ENCODE measurements at regions not wholly inside any gene's neighbourhood (a gene's known extent, or its start where the extent isn't known, plus 50 kb on each side); places are given as distances from the start of the nearest gene placed in this dataset.
A peak's percentile ranks its signal among the peaks of the same experiment; 100 is the strongest.

DNA sequence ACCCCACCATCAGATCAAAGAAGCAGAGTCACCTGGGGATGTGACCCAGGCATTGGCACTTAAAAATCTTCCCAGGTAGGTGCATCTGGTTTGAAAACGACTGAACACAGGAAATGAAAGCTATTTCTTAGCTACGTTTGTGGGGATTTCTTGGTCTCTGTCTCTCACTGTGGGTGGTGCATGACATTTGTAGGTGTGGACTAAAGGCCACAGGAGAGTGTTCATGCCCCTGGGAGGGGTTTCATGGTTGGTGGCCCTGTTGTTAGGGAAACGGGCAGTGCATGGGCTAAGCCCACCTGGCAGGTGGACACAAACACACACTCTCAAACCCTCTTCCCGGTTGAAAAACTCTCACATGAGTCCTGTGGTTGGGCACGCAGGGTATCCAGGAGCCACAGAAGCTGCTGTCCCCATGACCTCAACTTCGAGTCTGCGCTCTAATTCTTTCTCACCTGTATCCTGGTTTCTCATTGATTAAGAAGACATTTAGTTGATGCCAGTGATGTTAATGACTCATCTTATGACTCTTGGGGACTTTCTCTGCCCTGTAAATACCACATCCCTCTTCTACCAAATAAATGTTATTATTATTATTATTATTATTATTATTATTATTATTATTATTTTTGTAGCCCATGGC lies 119.4 kb downstream of the MRPS6 start:
- DNase-seq: no peak

DNA sequence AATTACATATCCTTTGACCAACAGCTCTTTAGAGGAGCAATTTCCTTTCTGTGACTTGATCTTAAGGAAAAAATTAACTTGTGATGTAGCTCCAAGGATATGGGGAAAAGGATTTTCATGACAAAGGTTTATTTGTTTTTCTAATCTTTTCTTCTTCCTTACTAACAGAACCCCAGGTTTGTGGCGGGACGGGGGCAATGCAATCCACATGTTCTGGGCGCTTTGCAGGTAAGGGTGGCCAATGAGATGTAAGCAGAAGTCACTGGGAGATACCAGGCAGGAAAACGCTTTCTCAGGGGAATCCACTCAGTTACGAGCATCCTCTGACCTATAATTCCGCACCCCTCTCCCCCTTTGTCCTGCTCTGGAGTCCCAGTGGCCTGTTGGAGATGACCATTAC lies 122.0 kb downstream of the MRPS6 start:
- no peak for DNase-seq

DNA sequence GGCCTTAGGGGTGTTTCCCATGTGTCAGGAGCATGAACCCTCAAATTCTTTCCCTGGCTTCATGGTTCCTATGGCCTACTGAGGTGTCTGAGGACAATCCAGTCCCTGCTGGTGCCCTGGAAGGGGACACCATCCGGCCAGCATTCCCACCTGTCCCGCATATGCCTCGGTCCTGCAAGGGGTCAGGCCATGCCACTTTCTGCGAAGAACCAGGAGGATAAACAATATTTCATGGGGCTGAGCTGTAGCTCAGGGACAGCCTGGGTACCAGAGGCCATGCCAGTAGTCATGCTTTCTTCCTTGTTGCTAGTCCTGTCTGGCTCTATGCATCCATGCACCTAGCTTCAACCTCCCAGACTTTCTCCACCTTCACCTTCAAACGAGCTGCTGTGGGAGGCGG lies 123.6 kb downstream of the MRPS6 start:
- no peak for DNase-seq

DNA sequence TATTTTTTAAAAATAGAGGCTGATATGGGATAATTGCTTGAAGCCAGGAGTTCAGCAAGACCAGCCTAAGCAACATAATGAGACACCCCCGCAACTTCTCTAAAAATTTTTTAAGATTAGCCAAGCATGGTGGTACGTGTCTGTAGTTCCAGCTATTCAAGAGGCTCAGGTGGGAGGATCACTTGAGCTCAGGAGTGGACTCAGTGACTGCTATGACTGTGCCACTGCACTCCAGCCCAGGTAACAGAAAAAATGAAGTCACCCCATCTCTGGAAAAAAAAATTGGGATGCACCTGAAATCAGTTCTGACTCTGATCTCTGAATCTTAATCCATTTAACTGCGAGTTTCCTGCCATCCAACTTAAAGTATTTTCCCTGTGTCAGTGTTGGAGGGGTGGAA lies 124.2 kb downstream of the MRPS6 start:
- no peak for DNase-seq

DNA sequence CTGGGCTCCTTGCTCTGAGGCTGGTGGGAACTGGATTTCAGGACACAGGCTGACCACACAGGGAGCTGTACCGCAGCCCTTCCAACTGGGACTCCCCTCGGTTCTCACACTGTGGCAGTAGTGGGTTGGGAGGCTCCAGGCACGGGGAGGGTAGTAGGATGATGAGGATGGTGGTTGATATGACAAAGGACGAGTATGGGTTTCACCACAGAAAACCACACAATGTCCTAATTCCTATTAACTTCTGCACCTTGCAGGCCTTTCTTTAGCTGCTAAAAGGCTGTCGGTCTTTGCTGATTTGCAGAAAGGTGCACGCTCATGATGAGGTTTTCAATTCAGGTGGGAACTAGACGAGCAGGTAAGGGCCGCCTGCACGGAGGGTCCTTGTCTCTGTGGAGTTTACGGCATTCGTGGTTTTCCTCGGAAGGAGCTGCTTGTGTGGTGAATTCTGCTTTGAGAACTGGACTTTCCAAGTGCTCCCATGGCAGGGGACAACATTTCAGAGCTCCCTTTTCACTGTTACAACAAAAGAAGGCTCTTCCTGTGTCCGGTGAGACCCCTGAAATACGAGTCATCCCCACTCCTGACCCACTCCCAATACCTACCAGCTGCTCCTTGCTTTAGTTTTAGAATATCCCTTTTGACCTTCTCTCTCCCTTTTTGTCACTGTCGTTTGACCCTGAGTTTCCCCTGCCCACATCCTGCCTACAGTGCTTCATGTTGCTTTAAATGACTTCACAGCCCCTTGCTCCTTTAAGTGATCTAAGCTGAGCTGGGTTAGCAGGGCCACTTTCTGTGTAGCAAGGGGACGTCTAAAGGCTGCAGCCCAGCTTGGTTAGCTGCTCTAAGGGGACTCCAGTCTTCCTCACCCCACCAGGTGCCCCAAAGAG lies 125.1 kb downstream of the MRPS6 start:
- peak; percentile 12 for DNase-seq

DNA sequence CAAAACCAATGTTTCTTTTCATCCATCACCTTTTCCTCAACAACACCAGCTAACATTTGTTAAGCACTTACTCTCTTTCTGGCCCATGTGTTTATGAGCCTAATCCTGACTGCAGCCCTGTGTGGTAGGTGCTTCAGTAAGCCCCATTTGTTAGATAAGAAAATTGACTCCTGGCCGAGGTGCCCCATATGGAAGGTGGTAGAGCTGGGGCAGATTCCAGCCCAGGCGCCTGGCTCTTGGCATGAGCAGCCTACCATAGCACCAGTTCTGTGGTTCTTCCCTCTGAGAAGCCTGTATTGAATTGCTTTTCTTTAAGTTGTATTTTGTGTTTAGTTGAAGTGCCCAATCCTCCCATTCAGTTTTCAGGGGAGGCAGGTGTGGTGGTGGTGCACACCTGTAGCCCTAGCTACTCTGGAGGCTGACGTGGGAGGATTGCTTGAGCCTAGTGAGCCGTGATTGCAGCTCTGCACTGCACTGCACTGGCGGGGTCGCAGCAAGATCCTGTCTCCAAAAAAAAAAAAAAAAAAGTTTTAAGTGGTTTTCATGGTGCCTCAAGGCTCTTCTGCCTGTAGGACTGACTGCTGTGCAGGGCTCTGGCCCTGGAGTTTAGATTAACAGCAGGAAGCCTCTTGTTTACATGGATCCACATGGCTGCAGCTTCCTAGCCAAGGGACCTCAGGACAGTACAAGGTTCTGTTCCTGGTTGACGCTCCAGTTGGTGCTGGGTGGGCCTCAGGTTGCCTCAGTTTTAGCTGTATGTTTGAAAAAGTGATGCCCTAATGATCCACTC lies 125.9 kb downstream of the MRPS6 start:
- DNase-seq: no peak

DNA sequence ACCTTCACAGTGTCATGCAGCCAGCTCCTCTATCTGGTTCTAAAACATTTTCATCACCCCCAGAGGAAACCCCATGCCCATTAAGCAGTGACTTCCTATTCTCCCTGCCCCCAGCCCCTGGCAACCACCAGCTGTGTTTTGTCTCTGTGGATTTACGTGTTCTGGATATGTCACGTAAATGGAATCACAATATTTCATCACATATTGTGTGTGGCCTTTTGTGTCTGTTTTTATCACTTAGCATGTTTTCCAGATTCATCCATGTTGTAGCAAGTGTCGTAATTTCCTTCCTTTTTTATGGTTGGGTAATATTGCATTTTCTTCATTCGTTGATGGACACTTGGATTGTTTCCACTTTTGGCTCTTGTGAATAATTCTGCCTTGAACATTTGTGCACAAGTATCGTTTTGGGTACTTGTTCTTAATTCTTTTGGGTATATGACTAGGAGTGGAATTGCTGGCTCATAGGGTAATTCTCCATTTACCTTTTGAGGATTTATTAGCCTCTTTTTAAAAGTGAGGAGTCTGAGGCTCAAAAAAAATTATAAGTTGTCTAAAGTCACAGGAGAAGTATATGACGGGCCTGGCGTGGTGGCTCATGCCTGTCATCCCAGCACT lies 127.0 kb downstream of the MRPS6 start:
- no peak for DNase-seq

DNA sequence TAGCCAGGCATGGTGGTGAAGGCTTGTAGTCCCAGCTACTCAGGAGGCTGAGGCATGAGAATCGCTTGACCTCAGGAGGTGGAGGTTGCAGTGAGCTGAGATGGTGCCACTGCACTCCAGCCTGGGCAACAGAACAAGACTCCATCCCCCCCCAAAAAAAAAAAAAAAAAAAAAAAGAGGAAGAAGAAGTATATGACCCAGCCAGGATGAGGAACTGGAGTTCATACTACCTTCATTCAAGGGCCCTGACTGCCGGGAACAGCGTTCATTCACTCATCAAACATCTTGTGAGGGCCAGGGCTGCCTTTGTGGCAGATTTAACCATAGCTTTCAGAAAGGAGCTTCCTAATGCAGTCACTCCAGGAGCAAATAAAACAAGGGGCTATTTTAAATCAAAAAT lies 127.6 kb downstream of the MRPS6 start:
- no peak for DNase-seq

DNA sequence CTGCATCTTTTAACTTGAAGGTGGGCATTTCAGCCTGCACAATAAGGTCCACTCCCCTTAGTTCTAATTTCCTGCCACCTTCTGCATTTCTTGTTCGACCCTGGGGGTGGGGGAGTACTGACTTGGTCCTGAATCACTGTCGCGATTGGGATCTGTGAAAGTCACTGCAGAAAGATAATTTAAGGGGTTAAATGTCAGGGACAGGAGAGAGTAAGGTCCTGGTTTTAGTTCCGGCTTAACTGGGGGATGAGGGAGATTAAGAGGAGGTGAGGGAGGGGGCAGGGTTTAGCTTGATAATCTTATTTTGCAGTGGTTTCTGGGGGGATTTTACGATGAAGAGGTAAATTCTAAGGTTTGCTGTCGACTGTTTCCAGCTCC lies 128.1 kb downstream of the MRPS6 start:
- no peak for DNase-seq

DNA sequence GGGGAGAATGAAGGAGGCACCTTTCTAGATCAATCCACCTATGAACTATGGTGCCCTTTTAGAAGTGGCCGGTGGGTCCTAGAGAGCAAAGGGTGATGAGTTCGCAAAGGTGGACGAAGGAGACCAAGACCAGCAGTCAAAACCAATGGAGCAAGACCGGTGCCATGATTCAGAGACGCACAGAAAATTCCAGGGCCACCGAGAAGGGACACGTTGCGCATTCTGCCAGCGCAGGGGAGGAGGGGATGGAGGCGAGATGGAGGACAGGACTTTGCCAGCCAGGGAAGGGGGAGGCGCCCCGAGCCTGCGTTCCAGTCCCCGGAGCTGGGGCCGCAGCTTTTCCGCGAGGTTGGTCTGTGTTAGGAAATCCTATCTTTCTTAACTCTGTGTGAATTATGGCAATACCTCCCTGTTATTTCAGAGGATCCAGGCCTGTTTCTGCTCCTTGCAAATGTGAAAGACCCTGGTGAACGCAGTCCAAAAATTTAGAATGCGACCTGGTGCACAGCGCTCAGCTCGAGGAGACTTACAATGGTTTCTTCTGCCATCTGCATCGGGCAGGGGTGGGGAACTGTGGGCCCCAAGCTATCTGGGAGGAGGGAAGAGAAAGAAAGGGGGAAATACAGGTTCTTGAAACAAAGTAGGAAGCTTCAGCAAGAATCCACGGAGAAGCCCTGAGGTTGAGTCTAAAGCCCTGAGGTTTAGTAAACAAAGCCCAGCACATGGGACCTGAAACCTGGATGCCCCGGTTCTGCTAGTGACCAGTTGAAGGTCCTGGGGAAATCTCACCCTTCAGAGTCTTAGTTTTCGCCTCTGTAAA lies 129.4 kb downstream of the MRPS6 start:
- DNase-seq: no peak

DNA sequence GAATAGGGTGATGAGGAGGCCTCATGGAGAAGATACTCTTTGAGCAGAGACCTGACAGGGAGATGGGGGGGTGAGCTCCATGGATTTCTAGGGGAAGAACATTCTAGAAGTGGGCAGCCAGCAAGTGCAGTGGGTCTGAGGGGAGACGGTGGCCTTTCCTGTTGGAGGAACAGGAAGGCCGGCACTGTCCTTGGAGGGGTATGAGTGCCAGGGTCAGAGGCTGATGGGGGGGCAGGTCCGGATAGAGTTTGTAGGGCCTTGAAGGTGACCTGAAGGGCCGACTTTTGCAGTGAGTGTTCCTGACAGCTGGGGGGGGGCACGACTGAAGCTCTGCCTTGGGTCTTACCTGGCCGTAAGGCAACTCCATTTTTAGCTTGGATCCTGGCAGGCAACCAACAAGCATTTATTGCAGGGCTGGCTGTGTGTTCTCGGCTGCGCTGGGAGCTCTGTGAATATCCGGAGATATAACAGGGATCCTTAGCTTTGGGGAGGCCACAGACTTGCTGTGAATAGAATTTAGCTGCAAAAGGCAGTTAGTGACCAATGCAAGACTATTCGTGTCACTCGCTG lies 130.6 kb downstream of the MRPS6 start:
- DNase-seq: no peak

DNA sequence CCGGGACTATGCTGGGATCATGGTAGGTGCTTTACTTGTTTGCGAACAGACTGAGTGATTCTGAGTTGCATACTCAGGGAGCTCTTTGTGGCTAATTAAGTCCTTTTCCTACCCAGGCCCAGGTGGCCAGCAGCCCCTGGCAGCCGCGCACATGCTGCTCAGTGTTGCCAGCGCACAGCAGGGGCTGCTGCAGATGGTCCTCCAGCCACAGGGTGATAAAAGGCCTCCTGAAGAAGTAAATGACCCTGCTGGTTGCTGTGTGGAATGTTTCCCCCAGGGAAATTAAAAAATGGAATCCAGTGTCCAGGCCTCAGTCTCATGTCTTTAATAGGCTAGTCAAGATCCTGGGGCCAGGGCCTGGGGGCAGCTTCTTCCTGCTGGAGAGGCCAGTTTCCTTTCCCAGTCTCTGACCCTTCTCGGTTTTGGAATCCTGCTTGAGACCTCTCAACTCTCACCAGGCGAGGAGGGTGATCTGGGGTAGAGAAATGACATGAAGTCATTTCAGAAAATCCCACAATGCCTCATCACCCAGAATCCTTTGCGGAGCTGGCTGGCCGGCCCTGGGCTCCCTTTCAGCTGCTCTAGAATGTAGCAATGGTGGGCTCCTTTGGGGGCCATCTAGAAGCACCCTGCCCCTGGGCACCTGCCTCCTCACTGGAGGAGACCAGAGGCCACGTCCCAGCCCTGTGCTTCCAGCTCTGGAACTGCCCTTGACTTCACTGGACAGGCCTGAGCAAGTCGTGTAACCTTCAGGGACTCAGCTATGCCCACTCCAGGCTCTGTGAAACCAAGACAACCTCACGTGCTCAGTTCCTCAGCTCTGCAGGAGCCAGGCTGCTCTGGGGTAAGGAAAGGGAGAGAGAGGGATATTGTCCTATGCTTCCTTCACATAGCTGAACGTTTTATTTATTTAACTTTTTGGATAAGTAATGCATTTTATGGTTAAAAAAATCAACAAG lies 131.4 kb downstream of the MRPS6 start:
- no peak for DNase-seq

DNA sequence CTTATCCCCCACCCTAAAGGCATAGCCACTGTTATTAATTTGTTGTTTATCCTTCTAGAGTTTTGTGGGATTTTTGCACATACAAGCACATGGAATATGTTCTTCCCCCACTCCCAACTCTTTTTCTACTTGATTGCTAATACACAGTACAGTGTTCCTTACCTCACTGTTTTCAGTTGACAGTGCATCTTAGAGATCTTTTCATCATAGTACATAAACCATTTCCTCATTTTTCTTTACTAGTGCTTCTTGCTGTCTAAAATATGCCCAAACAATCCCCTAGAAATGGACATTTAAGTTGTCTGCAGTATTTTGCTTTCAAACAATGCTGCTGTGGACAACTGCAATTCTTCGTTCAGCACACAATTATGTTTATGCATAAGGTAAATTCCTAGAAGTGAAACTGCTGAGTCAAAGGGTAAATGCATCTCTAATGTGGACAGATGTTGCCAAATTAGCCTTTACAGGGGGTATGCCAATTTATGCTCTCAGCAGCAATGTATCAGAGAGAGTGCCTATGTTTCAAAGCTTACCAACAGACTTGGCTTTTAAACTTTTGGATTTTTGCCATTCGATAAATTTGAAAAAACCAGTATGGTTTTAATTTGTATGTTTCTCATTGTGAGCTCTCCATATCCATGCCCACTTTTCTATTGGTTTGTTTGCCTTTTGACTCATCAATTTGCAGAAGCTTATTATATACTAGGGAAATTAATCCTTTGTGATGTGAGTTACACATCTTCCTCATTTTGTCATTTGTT lies 132.6 kb downstream of the MRPS6 start:
- no peak for DNase-seq

DNA sequence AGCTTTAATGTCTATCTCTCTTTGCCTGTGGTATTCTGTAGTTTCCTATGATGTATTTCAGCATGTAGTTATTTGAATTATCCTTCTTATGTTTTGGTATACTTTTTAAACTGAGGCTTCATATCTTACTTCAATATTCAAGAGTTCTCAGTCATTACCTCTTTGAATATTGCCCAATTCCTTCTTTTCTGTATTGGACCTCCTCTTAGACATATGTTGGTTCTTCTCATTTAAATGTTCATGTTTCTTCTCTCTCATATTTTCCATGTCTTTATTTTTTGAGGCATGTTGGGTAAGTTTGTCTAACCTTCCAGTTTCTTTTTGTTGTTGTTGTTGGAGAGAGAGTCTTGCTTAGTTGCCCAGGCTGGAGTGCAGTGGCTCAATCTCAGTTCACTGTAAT lies 140.6 kb downstream of the MRPS6 start:
- DNase-seq: no peak

DNA sequence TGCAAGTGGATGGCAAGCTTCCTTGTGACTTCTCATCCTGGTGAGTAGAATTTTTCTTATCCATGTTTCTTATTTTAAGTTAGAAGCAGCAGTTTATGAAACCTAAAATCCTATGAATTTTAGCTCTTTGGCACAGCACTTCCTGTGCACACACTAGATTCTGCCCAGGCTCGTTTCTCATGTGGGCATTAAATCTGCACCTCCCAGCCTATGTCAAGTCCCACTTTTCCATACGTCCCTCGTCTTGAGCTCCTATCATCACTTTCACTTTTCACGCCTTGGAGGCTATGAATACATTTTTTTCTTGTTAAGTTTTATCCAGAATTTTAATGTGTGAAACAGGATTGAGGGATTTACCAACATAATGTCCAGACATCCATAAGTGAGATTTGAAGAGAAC lies 142.1 kb downstream of the MRPS6 start:
- no peak for DNase-seq

DNA sequence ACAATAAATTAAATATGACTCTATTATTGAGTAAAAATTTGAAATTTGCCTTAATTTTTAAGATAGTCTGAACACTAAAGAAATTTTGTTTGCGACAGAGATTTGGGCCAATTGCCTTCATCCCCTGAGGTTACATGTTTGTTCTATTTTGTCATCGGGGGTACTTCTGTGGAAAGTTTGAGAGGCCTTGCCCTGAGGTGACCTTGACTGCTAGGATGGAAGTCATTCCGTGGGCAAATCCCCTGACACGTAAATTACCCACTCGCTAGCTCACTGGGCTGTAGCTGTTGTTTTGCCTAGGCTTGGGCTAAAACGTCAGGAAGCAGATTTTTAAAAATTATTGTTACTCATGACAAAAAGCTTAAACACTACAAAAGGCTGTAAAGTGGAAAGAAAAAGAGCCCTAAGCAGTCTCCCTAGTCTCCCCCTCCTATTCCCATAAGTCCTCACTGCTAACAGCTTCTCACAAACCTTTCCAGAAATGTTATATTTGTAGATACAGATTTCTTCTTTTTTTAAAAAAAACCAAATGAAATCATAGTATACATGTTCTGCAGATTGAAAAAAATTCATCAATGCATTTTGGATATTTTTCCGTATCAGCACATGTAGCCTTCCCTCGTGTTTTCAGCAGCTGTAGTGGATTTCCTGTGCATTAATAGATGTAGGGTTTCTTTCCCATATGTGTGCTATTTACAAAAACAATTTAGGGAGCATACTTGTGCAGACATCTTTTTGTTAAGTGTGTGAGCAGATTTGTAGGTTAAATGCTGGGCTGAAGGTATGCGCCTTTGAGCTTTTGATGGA lies 142.7 kb downstream of the MRPS6 start:
- no peak for DNase-seq

DNA sequence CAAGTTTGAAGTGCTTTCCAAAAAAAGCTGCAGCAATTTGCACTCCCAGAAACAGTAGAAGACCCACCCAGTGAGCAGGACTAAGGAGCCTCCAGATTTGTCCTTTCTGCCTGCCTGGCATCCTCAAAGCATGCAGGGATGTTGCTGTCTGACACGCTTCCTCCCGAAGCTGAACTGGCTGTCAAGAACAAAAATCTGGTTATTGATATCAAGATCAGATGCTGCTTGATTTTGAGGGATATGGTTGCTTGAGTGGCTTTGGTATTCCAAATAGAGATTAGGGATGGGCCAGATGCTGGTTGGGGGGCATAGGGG lies 143.3 kb downstream of the MRPS6 start:
- DNase-seq: no peak

DNA sequence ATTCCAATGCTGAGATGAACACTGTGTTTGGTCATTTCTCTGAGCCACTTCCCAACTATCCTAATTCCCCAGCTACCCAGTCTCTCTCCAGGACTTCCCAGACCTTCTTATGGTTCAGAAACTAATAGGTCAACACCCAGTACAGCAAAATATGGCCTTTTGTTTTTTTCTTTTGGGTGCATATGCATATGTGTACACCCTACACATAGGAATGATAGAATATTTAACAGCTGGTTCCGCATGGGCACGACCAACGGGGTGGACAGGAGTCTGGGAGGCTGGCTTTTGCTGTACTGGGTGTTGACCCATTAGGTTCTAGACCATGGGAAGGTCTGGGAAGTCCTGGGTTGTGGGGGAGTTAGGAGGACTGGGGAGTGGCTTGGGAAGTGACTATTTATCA lies 143.9 kb downstream of the MRPS6 start:
- DNase-seq: no peak

DNA sequence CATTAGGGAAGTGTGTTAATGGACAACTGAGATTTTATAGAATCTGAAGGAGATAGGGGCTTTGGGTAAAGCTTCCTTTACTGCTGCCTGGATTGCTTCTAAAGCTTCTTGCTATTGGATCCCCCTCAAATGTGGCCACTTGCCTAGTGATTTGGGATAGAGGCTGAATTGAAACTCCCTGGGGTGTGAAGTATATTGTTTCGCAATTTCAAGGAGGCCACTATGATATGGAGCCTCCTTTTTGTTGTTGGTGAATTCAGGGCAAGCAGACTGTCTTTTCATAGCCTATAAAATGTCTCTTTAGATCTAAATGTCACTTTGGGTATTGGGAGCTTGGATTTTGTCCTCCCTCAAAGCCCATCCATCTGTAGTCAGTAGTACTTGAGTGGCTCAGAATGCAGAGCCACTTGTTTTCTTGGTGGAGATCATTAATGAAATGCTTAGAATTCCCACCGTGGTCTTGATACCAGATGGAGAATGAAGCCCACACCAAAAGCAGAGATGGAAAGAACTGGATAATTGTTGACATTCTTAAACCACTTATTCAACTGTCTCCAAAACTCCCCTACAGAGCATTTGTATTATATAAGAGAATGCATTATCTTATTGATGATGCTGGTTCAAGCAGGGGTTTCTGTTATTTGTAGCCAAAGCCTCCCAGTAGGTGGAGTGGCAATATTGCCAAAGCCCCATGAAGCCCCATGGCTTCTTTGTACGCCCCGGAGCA lies 144.3 kb upstream of the KCNE2 start:
- no peak for DNase-seq
